Caco-2 (cell line): ENCODE measurements at regions not wholly inside any gene's neighbourhood (a gene's known extent, or its start where the extent isn't known, plus 50 kb on each side); places are given as distances from the start of the nearest gene placed in this dataset.

Source experiments
- BruUV-seq: library from RNA; stranded (reverse); fragments of 400-500 nt; replicated peaks from 2 replicates; lab custom pipeline; 2021; lab: Mats Ljungman, UMichigan
- CTCF ChIA-PET: fragments of 300-600 bp; sonication (Branson Sonifier 250); formaldehyde crosslinking; loops from one replicate; lab custom pipeline; 2022; ENCODE audit warnings: antibody characterized with exemption; lab: Charles Lee
- POLR2A ChIA-PET: fragments of 300-600 bp; sonication (Branson Sonifier 250); formaldehyde crosslinking; loops from one replicate; lab custom pipeline; 2022; ENCODE audit warnings: antibody characterized with exemption; lab: Charles Lee
- DNase-seq, 2 experiments: peaks; one replicate each; pipeline versions ENCODE4 v3.0.0 to v3.0.0-alpha.2; 2020 to 2022
- H3K27me3 ChIP-seq: replicated peaks from 2 replicates; pipeline ENCODE4 v1.6.0; 2011; ENCODE audit warnings: low read length; ENCODE audit not compliant: control insufficient read depth, insufficient read depth
- H3K36me3 ChIP-seq: 2 replicates; pipeline ENCODE4 v1.5.1; 2011; ENCODE audit warnings: low read length; ENCODE audit not compliant: control insufficient read depth, insufficient read depth
- H3K4me1 ChIP-seq: fragments of 250-450 bp; sonication (Bioruptor Pico); 2 replicates; pipeline ENCODE4 v1.5.1; 2020; ENCODE audit warnings: mild to moderate bottlenecking
- H3K4me3 ChIP-seq: 2 replicates; pipeline ENCODE4 v1.5.1; 2011; ENCODE audit warnings: low read depth, mild to moderate bottlenecking, control low read depth, low read length
- H3K9me3 ChIP-seq: fragments of 250-450 bp; sonication (Bioruptor Pico); 2 replicates; pipeline ENCODE4 v1.5.1; 2020; ENCODE audit warnings: mild to moderate bottlenecking, moderate library complexity
- H3K27ac Mint-ChIP-seq: one replicate; pipeline ENCODE4 v1.8.0; 2022; ENCODE audit warnings: mixed read lengths; ENCODE audit not compliant: unreplicated experiment
- H3K27me3 Mint-ChIP-seq: one replicate; pipeline ENCODE4 v1.8.0; 2022; ENCODE audit warnings: mixed read lengths; ENCODE audit not compliant: insufficient read depth, unreplicated experiment
- H3K36me3 Mint-ChIP-seq: one replicate; pipeline ENCODE4 v1.8.0; 2022; ENCODE audit warnings: mild to moderate bottlenecking, mixed read lengths; ENCODE audit not compliant: insufficient read depth, unreplicated experiment
- H3K4me1 Mint-ChIP-seq: one replicate; pipeline ENCODE4 v1.8.0; 2022; ENCODE audit warnings: low read depth, mixed read lengths; ENCODE audit not compliant: unreplicated experiment
- H3K4me3 Mint-ChIP-seq: one replicate; pipeline ENCODE4 v1.8.0; 2022; ENCODE audit warnings: mild to moderate bottlenecking, moderate library complexity, mixed read lengths; ENCODE audit not compliant: unreplicated experiment
- H3K9me3 Mint-ChIP-seq: one replicate; pipeline ENCODE4 v1.8.0; 2022; ENCODE audit warnings: mixed read lengths; ENCODE audit not compliant: unreplicated experiment
- intact Hi-C: fragments of 100-400 bp; cut with micrococcal nuclease; formaldehyde crosslinking; loops from one replicate; pipeline ENCODE4 v1.10.0; 2022; ENCODE audit not compliant: unreplicated experiment
- TF ChIP-seq, protein P1 (sequence below), 2 experiments: fragments of 200-600 bp in 1 of 2; IDR thresholded peaks; 1 replicate in 1 of 2; 2 replicates in 1 of 2; pipeline versions ENCODE4 v1.5.1 to v1.8.0; 2011 to 2022; ENCODE audit warnings: antibody characterized with exemption in 1 of 2, control low read depth in 1 of 2, inconsistent platforms in 1 of 2, low read depth in 1 of 2, low read length in 1 of 2, mild to moderate bottlenecking in 1 of 2, moderate library complexity in 1 of 2; ENCODE audit not compliant: insufficient read depth in 1 of 2, severe bottlenecking in 1 of 2, unreplicated experiment in 1 of 2

DNA sequence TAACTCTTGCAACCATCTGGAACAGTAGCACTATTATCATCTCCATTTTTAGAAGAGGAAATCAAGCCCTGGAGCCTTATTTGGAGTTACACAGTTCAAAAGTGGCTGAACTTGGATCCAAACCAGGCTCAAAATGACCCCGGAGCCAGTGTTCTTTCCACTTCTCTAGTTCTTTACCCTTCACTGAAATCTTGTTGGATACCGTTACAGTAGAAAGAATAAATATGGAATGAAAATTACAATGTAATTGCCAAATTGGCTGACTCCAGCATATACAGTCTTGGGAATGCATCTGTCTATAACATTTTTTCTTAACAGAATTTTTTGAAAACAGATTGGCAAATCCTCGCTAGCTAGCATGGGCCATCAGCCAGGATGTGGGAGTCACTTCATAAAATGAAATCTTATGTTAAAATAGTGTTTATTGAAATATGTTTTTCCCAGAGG is 261.4 kb downstream of the CTH start:
- no peak overlapping the region for H3K27ac Mint-ChIP-seq
- intact Hi-C loops = no loop called here

DNA sequence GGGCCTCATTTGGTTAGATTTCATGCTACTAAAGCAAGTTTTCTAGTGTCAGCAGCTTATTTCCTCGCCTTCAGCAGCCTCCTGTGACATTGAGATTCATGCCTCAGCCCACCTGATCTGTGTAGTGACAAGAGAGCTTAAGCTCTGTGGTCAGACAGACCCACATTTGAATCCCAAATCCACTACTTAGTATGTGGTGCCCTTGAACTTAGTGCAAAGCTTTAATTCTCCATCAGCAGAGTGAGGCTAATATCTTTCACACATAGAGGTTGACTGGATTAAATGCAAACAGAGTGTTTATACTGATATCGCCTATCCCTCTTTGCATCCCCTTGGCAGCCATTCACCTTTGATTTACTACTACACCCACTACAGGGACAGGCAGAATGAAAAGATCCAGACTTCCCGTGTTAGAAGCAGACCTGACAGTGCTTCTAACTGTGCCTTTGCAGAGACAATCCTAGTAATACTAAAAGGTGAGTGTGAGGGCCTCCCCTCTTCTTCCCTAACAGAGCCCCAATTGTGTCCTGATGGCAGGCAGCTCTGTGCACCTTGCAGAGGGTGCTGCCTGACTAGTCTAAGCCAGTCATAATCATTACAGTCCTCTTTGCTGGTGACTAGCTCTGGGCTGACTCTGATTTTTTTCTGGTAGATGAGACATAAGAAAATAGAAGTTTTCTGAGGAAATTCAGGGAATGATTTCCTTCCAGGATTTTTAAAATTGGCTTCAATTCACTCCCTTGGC is 264.0 kb downstream of the CTH start:
- H3K9me3 Mint-ChIP-seq = no peaks in the 10 kb centered on the region
- H3K27me3 Mint-ChIP-seq = peaks cover 14% of the 10 kb centered on the region
- POLR2A ChIA-PET = no interaction called here
- BruUV-seq = no TSS peak
- Histone ChIP-seq H3K9me3 (no peaks in the 10 kb centered on the region), H3K27me3 (no peaks in the 10 kb centered on the region), H3K4me1 (no peaks in the 10 kb centered on the region), H3K36me3 (no peaks in the 10 kb centered on the region), H3K4me3 (no peak overlapping the region)
- CTCF ChIA-PET = no interaction called here
- no peaks in the 10 kb centered on the region for H3K4me1 Mint-ChIP-seq
- H3K4me3 Mint-ChIP-seq = no peak overlapping the region
- no peak for DNase-seq
- H3K36me3 Mint-ChIP-seq = no peaks in the 10 kb centered on the region
- TF ChIP-seq, protein P1, sequence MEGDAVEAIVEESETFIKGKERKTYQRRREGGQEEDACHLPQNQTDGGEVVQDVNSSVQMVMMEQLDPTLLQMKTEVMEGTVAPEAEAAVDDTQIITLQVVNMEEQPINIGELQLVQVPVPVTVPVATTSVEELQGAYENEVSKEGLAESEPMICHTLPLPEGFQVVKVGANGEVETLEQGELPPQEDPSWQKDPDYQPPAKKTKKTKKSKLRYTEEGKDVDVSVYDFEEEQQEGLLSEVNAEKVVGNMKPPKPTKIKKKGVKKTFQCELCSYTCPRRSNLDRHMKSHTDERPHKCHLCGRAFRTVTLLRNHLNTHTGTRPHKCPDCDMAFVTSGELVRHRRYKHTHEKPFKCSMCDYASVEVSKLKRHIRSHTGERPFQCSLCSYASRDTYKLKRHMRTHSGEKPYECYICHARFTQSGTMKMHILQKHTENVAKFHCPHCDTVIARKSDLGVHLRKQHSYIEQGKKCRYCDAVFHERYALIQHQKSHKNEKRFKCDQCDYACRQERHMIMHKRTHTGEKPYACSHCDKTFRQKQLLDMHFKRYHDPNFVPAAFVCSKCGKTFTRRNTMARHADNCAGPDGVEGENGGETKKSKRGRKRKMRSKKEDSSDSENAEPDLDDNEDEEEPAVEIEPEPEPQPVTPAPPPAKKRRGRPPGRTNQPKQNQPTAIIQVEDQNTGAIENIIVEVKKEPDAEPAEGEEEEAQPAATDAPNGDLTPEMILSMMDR (IDR thresholded peaks at IDR 0.05; ENCODE audit: insufficient read depth in 1 of 2, low read depth in 1 of 2, low read length in 1 of 2, severe bottlenecking in 1 of 2, unreplicated experiment in 1 of 2) = no peak
- intact Hi-C loops = no loop called here
- H3K27ac Mint-ChIP-seq = no peak overlapping the region

More for the DNA sequence above, 261.4 kb downstream of the CTH start:
- TF ChIP-seq, protein P1 (IDR thresholded peaks at IDR 0.05; ENCODE audit: insufficient read depth in 1 of 2, low read depth in 1 of 2, low read length in 1 of 2, severe bottlenecking in 1 of 2, unreplicated experiment in 1 of 2) = no peak
- H3K9me3 ChIP-seq = no peaks in the 10 kb centered on the region
- H3K36me3 ChIP-seq = no peaks in the 10 kb centered on the region
- no TSS peak for BruUV-seq
- no peaks in the 10 kb centered on the region for H3K36me3 Mint-ChIP-seq
- CTCF ChIA-PET = no interaction called here
- no peaks in the 10 kb centered on the region for H3K4me1 ChIP-seq
- POLR2A ChIA-PET = no interaction called here
- H3K4me3 ChIP-seq = no peak overlapping the region
- H3K27me3 Mint-ChIP-seq = peaks cover 14% of the 10 kb centered on the region
- no peaks in the 10 kb centered on the region for H3K27me3 ChIP-seq
- no peaks in the 10 kb centered on the region for H3K9me3 Mint-ChIP-seq
- no peak overlapping the region for H3K4me3 Mint-ChIP-seq
- no peaks in the 10 kb centered on the region for H3K4me1 Mint-ChIP-seq
- no peak for DNase-seq

DNA sequence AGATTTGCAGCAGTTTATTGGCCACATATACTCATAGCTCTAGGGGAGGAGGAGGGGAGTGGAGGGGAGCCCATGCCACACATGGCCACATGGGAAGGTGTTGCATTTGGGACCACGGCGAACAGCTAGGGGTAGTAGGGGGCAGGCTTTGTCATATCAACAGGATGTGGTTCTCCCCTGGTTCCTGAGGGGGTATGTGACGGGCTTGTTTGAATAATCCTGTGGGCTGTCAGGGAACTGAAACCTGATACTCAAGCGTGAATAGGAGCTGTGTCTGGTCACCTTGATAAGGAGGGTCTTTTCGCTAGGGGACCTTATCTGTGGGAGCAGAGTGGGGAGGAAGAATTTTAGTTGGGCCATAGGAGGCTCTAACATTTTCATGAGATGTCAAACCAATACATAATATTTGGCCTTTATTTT is 264.7 kb downstream of the CTH start:
- Histone ChIP-seq H3K9me3 (no peaks in the 10 kb centered on the region), H3K4me3 (no peak overlapping the region), H3K27me3 (no peaks in the 10 kb centered on the region), H3K36me3 (no peaks in the 10 kb centered on the region), H3K4me1 (no peaks in the 10 kb centered on the region)
- Mint-ChIP-seq H3K4me1 (no peaks in the 10 kb centered on the region), H3K4me3 (no peak overlapping the region), H3K36me3 (no peaks in the 10 kb centered on the region), H3K9me3 (no peaks in the 10 kb centered on the region), H3K27ac (no peak overlapping the region), H3K27me3 (peaks cover 11% of the 10 kb centered on the region)
- POLR2A ChIA-PET = no interaction called here
- no TSS peak for BruUV-seq
- CTCF ChIA-PET = no interaction called here
- intact Hi-C loops = no loop called here
- TF ChIP-seq, protein P1 (IDR thresholded peaks at IDR 0.05; ENCODE audit: insufficient read depth in 1 of 2, low read depth in 1 of 2, low read length in 1 of 2, severe bottlenecking in 1 of 2, unreplicated experiment in 1 of 2) = no peak
- DNase-seq = no peak
